ENCODE measurements at regions not wholly inside any gene's neighbourhood (a gene's known extent, or its start where the extent isn't known, plus 50 kb on each side); places are given as distances from the start of the nearest gene placed in this dataset.

- H4K20me1 ChIP-seq (ENCODE audit: insufficient read depth): no peaks in the 10 kb centered on the region
- H3K9me3 ChIP-seq: no peaks in the 10 kb centered on the region
- H3K4me3 ChIP-seq (ENCODE audit: low read depth in 2 of 2, low read length in 1 of 2): no peak overlapping the region
- POLR2A ChIA-PET: no interaction called here
- no peak overlapping the region for H3K4me2 ChIP-seq
- no peaks in the 10 kb centered on the region for H3K9me2 ChIP-seq
- DNase-seq: no peak
- no peak overlapping the region for H2AFZ ChIP-seq (ENCODE audit: low read depth)
- H3K36me3 ChIP-seq (replicated peaks in 1 of 2; ENCODE audit: control insufficient read depth in 1 of 2, insufficient read depth in 2 of 2, low read length in 1 of 2): no peaks in the 10 kb centered on the region
- H3K27ac ChIP-seq (ENCODE audit: low read depth in 2 of 2, low read length in 1 of 2): no peak overlapping the region
- H3F3A ChIP-seq (replicated peaks; ENCODE audit: insufficient read depth): no peaks in the 10 kb centered on the region
- CTCF ChIA-PET: no interaction called here
- H3K27me3 ChIP-seq (ENCODE audit: insufficient read depth): no peaks in the 10 kb centered on the region
- H3K79me2 ChIP-seq (ENCODE audit: insufficient read depth): no peaks in the 10 kb centered on the region
- no peaks in the 10 kb centered on the region for H3K4me1 ChIP-seq (ENCODE audit: control insufficient read depth in 1 of 2, insufficient read depth in 2 of 2, low read depth in 1 of 2, low read length in 1 of 2)
- no peak for TF ChIP-seq EZH2phosphoT487 (IDR thresholded peaks at IDR 0.05; ENCODE audit: borderline replicate concordance, low read depth)
- TF ChIP-seq RFX5 (IDR thresholded peaks at IDR 0.05; ENCODE audit: low read length): no peak
- no peak for TF ChIP-seq RAD21 (IDR thresholded peaks at IDR 0.05; ENCODE audit: low read length)
- TF ChIP-seq CTCF (IDR thresholded peaks at IDR 0.05): no peak
- TF ChIP-seq GATA2 (CRISPR knock-in tag; IDR thresholded peaks at IDR 0.05): no peak
- TF ChIP-seq, protein P1, sequence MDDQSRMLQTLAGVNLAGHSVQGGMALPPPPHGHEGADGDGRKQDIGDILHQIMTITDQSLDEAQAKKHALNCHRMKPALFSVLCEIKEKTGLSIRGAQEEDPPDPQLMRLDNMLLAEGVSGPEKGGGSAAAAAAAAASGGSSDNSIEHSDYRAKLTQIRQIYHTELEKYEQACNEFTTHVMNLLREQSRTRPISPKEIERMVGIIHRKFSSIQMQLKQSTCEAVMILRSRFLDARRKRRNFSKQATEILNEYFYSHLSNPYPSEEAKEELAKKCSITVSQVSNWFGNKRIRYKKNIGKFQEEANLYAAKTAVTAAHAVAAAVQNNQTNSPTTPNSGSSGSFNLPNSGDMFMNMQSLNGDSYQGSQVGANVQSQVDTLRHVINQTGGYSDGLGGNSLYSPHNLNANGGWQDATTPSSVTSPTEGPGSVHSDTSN (IDR thresholded peaks at IDR 0.05): no peak
- no peak for TF ChIP-seq NRF1 (IDR thresholded peaks at IDR 0.05; ENCODE audit: low read depth, low read length)
- TF ChIP-seq SIN3A (IDR thresholded peaks at IDR 0.05; ENCODE audit: borderline replicate concordance, low read depth, low read length): no peak
- TF ChIP-seq TEAD4 (IDR thresholded peaks at IDR 0.05; ENCODE audit: borderline replicate concordance, insufficient read depth): no peak
- no peak for TF ChIP-seq MEF2A (IDR thresholded peaks at IDR 0.05; ENCODE audit: borderline replicate concordance, low read depth)
- TF ChIP-seq RCOR1 (IDR thresholded peaks at IDR 0.05; ENCODE audit: low read length): no peak
- no peak for TF ChIP-seq JUND (IDR thresholded peaks at IDR 0.05)
- no peak for TF ChIP-seq TCF12 (IDR thresholded peaks at IDR 0.05)
- TF ChIP-seq CHD2 (IDR thresholded peaks at IDR 0.05; ENCODE audit: low read length, partially characterized antibody): no peak
- TF ChIP-seq YY1 (IDR thresholded peaks at IDR 0.05; ENCODE audit: low read depth): no peak
- TF ChIP-seq, protein P2, sequence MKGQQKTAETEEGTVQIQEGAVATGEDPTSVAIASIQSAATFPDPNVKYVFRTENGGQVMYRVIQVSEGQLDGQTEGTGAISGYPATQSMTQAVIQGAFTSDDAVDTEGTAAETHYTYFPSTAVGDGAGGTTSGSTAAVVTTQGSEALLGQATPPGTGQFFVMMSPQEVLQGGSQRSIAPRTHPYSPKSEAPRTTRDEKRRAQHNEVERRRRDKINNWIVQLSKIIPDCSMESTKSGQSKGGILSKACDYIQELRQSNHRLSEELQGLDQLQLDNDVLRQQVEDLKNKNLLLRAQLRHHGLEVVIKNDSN (IDR thresholded peaks at IDR 0.05; ENCODE audit: borderline replicate concordance, low read depth): no peak
- no peak for TF ChIP-seq FOXJ3 (CRISPR knock-in tag; IDR thresholded peaks at IDR 0.05)
- no peak for TF ChIP-seq GABPA (IDR thresholded peaks at IDR 0.05; ENCODE audit: low read depth)
- no peak for TF ChIP-seq FOXM1 (IDR thresholded peaks at IDR 0.05; ENCODE audit: low read depth)
- 17% methylated on average over 2 of the region's 2 CpGs for WGBS (ENCODE audit: low lambda C conversion rate)
- no peak overlapping the region for H3K9ac ChIP-seq
These were observed 150.6 kb downstream of the ZNF648 start for GRCh38 chr1:181910905-181911304.

Measured in SK-N-SH (cell line).